Fibroblast of skin of left quadriceps (primary cell): ENCODE measurements at regions not wholly inside any gene's neighbourhood (a gene's known extent, or its start where the extent isn't known, plus 50 kb on each side); places are given as distances from the start of the nearest gene placed in this dataset.
A peak's percentile ranks its signal among the peaks of the same experiment; 100 is the strongest.

Experiments
- DNase-seq, 2 experiments: peaks; one replicate each; pipeline ENCODE4 v3.0.0-alpha.2; 2013; ENCODE audit warnings: low read depth in 2 of 2

DNA sequence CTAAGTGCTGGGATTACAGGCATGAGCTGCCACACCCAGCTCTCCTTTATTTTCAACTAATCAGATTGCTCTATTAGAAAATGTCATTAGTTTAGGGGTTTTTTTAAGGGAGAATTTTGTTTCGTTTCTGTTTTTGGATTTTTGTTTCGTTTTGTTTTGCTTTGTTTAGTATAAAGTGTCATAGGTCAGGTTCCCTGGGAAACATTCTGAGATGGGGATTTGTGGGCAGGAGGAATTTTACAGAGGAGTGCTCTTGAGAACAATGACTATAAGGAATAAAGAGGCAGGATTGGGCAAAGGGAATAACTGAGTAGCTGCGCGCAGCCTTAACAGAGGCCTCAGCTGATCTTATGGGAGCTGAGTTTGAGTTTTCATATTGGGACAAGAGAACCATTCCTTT lies 86.8 kb upstream of the NR2F2 start:
- no peak for DNase-seq

DNA sequence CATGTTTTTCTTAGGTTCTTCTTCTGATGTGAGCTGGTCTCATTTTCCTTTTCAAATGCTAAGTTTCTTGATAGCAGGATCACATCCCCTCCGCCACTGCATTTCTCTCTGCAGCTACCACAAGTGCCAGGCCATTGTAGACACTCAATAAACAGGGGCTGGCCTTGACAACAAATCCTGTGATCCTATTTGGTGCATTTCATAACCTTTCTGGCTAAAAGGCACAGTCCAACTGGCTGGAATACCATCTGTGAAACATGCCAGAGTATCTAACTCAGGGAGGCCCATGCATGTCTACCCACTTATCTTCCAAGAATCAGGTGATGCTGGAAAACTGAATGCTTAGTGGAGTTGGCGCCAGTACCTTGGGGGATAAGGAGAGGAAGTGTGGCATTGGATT lies 85.2 kb upstream of the NR2F2 start:
- no peak for DNase-seq

DNA sequence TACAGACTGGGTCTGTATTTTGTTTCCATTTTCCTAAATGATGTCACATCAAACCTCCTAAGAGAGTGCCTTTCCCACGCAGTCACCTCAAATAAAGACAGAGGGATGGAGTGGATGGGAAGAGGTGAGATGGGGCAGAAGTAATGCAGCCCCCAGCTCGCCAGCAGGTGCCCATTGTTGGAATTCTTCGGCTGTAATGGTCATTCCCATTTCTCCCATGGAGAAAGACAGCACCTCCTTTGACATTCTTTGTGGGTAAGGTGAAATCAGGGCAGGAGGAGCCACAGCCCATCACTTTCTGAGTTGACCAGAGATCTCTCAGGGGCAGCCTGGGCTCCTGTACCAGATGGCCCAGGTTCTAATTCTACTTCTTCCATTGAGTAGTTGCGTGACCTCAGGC lies 84.4 kb upstream of the NR2F2 start:
- DNase-seq: no peak

DNA sequence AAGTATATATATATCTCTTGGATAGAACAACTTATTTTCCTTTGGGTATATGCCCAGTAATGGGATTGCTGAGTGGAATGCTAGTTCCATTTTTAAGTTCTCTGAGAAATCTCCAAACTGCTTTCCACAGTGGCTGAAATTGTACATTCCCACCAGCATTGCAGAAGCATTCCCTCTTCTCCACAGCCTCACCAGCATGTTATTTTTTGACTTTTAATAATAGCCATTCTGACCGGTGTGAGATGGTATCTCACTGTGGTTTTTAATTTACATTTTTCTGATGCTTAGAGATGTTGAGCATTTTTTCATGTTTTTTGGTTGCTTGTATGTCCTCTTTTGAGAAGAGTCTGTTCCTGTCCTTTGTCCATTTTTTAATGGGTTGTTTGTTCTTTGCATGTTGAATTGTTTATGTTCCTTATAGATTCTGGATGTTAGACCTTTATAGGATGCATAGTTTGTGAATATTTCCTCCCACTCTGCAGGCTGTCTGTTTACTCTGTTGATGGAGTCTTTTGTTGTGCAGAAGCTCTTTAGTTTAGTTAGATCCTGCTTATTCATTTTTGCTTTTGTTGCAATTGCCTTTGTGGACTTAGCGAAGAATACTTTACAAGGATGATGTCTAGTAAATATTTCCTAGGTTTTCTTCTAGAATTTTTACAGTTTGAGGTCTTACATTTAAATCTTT lies 82.7 kb upstream of the NR2F2 start:
- no peak for DNase-seq

DNA sequence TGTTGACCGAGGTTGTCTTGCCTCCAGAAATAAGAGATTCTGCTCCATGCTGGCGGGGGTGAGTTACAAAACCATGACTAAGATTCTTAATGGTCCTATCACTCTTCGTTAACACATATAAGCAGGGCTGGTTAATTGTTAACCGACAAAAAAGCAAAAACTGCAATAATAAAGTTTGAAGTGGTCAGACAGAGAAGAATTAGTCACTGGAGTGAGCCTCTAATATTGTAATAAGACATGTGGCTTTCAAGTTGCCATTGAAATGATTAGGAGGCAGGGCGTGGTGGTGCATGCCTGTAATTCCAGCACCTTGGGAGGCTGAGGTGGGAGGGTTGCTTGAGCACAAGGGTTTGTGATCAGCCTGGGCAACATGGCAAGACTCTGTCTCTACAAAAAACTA lies 78.4 kb upstream of the NR2F2 start:
- no peak for DNase-seq

DNA sequence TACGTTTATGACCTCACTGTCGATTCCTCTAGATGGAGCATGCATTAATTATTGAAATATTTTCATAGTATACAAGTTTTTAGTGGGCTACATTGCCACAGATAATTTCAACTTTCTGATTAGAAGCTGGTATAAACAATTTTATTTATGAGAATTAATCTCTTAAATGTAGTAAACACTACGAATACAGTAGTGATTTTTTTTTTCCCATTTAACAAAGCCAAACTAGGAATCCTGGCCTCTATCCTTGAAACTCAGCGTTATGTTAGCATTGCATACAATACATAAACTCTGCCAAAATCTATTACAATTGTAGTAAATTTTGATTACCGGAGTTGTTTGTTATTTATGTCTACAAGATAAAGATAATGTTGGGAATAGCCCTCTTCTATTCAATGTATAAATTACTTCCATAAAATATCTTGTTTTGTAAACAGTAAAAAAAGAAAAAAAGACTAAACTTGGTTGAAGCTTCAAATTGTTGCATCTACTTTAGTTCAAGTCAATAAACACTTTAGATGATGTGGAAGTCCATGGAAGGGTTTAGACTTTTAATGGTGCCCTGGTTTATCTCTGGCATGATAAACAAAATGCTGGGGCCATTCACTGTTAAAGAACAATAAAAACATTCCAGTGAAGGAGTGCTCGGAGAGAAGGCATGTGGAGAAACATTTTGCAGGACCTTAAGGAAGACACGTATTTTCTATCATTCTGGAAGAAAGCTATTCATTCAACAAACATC lies 77.3 kb upstream of the NR2F2 start:
- DNase-seq: no peak

DNA sequence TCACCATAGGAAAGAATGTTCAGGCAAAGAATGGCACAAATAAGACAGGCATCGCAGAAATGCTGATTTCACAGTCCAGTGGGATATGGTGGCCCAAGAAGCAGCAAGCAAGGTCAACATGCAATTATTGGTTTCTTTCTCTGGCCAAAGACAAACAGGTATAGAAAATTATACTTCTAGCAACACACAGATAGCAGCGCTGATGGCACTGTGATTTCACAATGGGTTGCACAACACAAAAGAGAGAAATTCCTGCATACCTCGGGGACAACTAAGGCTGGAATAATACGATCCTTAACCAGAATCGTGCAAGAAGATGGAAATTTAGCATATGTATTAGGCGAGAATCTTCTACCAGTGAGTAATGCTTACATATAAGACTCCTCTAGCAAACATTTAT lies 76.3 kb upstream of the NR2F2 start:
- DNase-seq: no peak

DNA sequence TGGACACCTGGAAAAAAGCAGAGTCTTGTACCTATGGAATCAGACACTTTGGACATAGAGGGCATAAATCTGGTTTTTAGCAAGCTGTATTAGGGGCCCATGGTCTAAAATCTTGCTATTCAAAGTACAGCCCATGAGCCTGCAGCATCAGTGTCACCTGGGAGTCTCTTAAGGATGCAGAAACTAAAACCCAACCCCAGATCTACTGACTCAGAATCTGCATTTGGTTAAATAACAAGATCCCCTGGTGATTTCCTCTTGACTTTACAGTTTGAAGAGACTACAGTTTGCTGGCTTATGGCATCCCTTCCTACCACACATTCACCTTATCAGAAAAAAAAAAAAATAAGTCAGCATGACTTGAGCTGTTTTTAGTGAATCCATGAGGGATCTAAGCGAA lies 74.9 kb upstream of the NR2F2 start:
- no peak for DNase-seq

DNA sequence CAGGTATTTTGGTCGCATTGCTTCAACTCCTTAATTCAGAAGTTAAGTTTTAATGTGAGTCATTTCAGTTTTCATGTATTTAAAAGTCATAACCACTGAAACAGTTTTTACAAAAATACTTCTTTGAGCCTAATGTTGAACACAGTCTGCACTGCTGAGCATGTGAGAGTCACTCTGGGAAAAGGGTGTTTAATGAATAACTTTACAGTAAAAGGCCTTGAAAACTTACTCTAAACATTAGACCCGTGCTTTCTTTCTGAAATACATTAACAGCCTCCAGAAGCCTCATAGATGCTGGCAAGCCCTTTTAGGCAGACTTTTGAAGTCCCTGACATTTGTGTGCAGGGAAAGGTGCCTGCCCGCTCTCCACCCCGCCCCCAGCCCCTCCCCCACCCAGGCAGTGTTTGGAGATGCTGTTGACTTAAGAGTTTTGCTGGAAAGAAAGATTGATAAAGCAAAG lies 68.9 kb upstream of the NR2F2 start:
- no peak for DNase-seq

DNA sequence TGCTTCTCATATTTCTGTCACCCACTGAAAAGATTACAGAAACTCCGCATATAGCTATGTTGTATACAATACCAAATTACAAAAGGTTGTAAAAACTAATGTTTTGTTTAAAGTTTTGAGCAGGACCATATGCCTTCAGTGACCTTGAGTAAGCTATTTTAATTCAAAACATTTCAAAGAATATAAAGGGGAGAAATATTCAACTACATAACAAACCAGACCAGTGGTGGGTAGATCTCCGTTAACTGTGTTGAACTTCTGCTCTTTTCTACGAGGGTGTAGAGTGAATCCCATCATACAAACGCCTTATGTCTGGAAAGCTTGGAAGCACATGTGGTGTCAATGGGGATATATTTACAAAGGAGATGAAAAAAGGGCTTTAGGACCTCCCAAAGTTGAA lies 68.4 kb upstream of the NR2F2 start:
- DNase-seq: peak in 1 of 2 experiments; percentile 46

DNA sequence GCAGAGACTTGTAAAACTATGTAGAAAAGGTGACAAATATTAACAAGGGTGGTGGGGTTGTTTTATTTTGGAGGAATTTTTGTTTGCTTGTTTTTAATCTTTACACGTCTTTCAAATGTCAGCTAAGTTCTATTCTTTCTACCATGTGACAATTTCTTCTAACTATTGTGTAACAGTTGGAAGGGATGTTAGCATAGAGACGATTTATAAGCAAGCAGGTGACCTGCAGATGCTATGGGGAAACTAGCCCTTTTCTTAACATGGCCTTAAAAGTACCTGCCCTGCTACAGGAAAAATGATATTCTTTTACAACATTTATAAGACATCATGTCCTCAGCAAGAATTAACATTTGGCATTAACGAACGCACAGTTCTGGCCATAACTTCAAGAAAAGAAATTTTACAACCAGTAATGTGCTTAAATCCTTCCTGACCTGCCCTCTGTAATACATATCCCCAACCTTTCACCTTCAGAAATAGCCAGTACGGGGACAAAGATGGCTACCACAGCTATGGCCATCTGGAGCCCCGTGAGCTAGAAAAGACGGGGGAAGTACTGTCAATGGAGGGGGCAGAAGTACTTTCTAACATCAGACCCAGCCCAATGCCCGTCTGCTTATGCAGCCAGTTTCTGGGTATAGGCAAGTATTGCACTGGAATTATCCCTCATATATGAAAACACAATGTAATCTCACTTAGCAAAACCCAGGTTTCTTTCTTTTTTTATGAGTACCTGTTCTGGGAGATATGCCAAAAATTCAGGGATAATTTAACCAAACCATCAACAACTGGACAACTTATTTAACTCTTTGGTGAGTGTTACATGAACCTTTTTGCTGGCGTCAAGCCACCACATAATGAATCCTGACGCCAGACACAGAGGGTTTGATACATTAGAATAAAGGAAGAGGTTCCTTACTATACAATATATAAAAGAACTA lies 67.7 kb upstream of the NR2F2 start:
- DNase-seq: no peak

DNA sequence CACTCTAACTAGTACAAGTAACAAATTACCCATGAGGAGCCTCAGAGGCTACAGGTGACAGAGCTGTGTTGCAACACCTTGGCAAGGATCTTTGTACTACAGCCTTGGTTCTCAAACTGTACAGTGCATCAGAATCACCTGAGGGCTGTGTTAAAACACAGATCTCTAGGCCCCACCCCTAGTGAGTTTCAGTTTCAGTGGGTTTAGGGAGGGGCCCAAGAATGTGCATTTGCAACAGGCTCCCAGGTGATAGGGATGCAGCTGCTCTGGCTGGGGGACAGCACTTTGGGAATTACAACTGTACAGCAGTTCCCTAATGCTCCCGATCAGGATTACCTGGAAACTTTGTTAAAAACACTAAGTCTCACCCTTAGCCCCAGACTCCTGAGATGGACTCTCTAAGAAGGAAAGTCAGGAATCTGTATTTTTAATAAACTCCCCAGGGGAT lies 66.1 kb upstream of the NR2F2 start:
- DNase-seq: no peak

DNA sequence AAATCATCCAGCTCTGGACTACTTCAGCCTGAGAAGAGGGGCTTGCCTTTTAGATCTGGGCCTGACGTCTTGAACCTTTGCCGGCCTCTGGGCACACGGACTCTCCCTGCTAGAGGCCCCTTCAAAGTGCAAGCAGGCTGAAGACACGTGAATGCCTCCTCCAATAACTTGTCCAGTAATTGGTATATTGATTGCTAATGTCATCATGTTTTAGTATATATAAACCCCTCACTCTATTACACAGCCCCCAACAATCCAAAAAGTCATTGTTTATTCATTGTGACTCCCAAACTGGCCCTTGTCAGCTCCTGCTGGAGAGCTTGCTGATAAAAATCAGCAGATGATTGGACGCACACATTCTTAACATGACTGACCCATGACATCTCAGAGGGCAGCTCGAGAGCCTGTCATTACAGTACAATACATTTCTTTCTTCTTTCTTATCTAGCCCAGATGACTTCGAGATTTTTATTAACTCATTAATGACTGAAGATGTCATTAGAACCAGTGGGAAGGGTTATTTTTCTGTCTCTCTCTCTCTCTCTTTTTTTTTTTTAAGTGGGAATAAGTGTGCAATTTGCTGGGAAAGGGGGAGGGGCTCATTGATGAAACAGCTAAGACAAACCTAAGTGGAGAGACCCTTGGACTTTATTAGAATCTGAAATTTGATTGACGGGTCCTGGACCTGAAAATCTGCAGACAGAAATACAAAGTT lies 65.5 kb upstream of the NR2F2 start:
- DNase-seq: no peak

DNA sequence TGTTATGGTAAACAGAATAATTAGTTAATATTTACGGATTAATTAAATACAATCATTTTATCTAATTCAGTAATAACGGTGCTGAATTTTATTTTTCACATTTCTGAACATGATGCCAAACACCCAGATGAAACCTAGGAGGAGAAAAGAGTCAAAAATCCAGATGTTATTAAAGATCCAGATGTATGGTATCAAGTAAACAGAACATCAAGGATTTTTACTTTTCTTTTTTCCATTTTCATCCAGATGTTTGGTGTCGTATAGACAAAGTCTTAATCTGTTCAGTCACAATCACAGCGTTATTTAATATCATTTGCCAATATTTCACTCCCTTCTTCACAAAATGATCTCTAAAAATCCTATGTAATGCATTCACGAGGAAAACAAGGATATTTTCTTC lies 64.0 kb upstream of the NR2F2 start:
- DNase-seq: no peak

DNA sequence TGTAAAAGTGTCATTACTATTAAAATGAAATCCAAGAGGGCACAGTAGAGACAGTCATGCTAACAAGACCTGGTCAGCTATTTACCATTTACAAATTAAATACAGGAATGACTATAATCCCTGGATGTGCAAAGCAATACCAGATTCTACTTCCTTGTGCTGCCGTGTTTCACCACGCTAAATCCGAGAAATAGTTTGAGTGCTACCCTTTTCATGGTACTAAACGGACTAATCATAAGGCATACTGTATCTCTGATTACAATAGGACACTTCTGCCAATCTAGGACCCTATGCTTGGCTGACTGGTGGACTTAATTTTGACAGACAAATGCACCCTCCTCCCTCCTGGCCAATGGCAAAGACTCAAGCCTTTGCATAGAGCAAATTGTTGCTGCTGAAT lies 63.0 kb upstream of the NR2F2 start:
- DNase-seq: no peak

DNA sequence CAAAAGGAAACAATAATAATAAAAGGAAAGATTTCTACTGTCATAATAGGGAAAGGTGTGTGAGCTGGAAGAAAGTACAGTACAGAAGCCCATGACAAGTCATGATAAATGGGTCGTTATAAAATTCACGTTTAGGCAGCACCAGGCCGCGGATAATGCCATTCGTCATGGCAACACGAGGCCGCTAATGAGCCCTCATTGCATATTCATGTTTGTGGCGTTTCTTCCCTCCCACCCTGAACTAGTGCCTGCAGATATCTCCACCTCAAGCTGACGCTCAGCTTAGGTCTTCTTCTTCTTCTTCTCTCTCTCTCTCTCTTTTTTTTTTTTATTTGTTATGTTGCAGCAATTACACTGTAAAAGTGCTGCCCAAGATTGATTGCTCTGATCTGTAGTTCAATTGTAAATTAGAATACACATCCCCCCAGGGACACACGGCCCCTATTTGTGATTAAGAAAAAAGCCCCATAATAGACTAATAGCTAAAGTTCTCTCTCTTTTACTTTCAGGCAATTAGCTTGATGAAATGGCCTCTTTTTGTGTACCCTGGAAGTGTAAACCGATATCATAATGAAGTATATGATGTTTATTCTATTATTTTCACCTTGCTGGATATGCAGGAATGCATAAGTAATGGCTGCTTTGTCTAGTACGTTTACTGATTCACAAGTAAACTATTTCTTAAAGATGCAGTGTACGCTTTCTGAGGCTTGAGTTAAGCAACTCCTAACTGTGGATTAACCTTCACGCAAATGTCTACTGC lies 61.9 kb upstream of the NR2F2 start:
- DNase-seq: no peak

DNA sequence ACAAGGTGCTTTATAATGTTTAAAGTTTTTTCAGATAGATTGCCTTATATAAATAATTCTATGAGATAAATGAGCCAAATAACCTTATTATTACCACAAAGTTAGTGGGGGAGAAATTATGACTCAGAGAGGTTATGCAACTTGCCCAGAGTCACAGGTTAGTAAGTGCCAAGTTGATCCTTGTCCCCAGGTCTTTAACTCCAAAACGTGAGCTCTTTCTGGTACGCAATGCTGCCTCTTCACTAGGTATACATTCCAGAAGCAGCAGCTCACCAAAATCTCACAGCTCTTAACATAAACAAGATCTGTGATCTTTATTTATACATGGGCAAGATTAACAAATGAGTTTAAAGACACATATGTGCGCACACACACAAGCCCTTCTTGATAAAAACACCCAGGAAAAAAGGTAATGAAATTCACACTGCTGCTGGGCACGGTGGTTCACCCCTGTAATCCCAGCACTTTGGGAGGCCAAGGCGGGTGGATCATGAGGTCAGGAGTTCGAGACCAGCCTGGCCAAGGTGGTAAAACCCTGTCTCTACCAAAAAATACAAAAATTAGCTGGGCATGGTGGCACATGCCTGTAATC lies 59.8 kb upstream of the NR2F2 start:
- no peak for DNase-seq

DNA sequence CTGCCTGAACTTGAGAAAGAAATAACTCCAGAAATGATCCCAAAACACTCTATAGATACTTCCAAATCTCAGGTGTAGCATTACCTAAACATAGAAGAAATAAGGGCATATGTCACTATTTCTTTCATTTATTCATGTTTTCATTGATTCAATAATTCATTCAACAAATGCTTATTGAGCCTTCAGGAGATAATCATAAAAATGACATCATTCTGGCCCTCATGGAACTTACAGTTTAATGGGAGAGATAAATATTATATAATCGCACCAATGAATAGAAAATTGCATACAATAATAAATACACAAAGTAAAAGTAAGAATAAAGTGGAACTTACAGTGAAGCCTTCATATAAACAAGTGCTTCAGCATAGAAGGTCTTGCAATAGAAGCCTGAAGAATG lies 58.1 kb upstream of the NR2F2 start:
- DNase-seq: no peak

DNA sequence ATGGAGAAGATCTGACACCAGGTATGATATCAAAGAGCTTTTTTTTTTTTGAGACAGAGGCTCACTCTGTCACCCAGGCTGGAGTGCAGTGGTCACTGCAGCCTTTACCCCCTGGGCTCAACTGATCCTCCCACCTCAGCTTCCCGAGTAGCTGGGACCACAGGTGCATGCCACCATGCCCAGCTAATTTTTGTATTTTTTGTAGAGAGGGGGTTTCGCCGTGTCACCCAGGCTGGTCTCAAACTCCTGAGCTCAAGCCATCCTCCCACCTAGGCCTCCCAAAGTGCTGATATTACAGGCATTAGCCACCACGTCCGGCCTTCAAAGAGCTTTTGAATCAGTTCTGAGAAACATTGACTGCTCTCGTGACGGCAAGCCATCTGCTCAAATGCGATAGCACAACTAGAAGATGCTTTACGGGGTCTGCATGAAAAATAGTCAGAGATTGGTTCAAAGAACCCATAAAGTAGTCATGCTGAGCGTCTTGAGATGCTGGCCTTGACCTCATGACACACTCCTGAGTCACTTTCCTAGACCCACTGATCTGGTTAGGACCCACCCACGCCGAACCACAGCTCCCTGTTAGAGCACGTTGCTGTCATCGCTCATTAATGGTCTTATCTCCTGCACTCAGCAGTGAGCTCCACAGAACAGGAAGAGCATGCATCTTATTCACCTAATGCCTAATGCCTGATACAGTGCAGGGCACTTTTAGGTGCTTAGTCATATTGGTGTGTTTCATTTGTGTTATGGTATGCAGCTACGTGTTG lies 57.0 kb upstream of the NR2F2 start:
- DNase-seq: peak; percentile 98

DNA sequence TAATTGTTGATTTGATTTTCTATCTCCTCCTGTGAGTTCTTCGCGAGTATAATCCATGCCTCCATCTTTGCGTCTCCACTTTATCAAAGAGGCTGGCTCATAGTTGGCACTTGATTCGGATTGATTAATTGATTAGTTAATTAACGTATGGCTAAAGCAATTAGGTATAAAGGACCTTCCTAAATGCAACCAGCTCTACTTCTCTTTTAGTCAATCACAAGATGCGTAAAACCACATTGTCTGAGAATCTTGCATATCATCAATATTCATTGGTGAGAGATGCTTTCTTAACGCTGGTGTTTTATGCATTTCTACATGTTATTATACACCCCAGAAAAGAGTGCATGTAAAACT lies 56.4 kb upstream of the NR2F2 start:
- no peak for DNase-seq
